ENCODE measurements at regions not wholly inside any gene's neighbourhood (a gene's known extent, or its start where the extent isn't known, plus 50 kb on each side); places are given as distances from the start of the nearest gene placed in this dataset.

DNA sequence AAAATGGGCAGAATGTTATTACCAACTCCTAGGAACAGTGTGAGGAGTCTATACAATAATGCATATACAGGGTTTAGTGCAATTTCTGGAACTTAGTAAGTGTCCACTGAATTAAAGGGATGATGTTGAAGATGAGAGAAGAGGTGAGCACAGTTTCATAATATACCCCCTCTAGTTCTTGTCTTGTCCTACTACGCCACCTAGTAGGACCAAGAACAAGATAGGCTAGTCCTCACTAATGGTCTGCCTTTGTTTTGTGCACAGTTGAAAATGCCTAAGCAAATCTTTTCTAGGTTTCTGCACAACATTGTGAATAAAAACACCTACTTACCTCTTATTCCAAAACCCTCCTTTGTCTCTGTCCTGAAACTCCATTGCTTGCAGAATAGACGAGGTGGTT is 670.2 kb downstream of the CDH8 start (continued):
- TF ChIP-seq, protein P1, sequence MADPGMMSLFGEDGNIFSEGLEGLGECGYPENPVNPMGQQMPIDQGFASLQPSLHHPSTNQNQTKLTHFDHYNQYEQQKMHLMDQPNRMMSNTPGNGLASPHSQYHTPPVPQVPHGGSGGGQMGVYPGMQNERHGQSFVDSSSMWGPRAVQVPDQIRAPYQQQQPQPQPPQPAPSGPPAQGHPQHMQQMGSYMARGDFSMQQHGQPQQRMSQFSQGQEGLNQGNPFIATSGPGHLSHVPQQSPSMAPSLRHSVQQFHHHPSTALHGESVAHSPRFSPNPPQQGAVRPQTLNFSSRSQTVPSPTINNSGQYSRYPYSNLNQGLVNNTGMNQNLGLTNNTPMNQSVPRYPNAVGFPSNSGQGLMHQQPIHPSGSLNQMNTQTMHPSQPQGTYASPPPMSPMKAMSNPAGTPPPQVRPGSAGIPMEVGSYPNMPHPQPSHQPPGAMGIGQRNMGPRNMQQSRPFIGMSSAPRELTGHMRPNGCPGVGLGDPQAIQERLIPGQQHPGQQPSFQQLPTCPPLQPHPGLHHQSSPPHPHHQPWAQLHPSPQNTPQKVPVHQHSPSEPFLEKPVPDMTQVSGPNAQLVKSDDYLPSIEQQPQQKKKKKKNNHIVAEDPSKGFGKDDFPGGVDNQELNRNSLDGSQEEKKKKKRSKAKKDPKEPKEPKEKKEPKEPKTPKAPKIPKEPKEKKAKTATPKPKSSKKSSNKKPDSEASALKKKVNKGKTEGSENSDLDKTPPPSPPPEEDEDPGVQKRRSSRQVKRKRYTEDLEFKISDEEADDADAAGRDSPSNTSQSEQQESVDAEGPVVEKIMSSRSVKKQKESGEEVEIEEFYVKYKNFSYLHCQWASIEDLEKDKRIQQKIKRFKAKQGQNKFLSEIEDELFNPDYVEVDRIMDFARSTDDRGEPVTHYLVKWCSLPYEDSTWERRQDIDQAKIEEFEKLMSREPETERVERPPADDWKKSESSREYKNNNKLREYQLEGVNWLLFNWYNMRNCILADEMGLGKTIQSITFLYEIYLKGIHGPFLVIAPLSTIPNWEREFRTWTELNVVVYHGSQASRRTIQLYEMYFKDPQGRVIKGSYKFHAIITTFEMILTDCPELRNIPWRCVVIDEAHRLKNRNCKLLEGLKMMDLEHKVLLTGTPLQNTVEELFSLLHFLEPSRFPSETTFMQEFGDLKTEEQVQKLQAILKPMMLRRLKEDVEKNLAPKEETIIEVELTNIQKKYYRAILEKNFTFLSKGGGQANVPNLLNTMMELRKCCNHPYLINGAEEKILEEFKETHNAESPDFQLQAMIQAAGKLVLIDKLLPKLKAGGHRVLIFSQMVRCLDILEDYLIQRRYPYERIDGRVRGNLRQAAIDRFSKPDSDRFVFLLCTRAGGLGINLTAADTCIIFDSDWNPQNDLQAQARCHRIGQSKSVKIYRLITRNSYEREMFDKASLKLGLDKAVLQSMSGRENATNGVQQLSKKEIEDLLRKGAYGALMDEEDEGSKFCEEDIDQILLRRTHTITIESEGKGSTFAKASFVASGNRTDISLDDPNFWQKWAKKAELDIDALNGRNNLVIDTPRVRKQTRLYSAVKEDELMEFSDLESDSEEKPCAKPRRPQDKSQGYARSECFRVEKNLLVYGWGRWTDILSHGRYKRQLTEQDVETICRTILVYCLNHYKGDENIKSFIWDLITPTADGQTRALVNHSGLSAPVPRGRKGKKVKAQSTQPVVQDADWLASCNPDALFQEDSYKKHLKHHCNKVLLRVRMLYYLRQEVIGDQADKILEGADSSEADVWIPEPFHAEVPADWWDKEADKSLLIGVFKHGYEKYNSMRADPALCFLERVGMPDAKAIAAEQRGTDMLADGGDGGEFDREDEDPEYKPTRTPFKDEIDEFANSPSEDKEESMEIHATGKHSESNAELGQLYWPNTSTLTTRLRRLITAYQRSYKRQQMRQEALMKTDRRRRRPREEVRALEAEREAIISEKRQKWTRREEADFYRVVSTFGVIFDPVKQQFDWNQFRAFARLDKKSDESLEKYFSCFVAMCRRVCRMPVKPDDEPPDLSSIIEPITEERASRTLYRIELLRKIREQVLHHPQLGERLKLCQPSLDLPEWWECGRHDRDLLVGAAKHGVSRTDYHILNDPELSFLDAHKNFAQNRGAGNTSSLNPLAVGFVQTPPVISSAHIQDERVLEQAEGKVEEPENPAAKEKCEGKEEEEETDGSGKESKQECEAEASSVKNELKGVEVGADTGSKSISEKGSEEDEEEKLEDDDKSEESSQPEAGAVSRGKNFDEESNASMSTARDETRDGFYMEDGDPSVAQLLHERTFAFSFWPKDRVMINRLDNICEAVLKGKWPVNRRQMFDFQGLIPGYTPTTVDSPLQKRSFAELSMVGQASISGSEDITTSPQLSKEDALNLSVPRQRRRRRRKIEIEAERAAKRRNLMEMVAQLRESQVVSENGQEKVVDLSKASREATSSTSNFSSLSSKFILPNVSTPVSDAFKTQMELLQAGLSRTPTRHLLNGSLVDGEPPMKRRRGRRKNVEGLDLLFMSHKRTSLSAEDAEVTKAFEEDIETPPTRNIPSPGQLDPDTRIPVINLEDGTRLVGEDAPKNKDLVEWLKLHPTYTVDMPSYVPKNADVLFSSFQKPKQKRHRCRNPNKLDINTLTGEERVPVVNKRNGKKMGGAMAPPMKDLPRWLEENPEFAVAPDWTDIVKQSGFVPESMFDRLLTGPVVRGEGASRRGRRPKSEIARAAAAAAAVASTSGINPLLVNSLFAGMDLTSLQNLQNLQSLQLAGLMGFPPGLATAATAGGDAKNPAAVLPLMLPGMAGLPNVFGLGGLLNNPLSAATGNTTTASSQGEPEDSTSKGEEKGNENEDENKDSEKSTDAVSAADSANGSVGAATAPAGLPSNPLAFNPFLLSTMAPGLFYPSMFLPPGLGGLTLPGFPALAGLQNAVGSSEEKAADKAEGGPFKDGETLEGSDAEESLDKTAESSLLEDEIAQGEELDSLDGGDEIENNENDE (IDR thresholded peaks at IDR 0.05; ENCODE audit: low read depth, low read length): no peak
- no peak for TF ChIP-seq TBP (optimal IDR thresholded peaks at IDR 0.05; ENCODE audit: low read depth, low read length)
- no peak for TF ChIP-seq PHB2 (IDR thresholded peaks at IDR 0.05; ENCODE audit: low read depth)
- TF ChIP-seq, protein P2, sequence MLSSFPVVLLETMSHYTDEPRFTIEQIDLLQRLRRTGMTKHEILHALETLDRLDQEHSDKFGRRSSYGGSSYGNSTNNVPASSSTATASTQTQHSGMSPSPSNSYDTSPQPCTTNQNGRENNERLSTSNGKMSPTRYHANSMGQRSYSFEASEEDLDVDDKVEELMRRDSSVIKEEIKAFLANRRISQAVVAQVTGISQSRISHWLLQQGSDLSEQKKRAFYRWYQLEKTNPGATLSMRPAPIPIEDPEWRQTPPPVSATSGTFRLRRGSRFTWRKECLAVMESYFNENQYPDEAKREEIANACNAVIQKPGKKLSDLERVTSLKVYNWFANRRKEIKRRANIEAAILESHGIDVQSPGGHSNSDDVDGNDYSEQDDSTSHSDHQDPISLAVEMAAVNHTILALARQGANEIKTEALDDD (IDR thresholded peaks at IDR 0.05): no peak
- no peak for TF ChIP-seq XRCC3 (IDR thresholded peaks at IDR 0.05)
- TF ChIP-seq ZNF347 (CRISPR knock-in tag; IDR thresholded peaks at IDR 0.05; ENCODE audit: low read depth): no peak
- TF ChIP-seq ZNF764 (CRISPR knock-in tag; IDR thresholded peaks at IDR 0.05; ENCODE audit: low read depth): no peak
- no peak for TF ChIP-seq ZNF785 (CRISPR knock-in tag; IDR thresholded peaks at IDR 0.05)
- TF ChIP-seq, protein P3, sequence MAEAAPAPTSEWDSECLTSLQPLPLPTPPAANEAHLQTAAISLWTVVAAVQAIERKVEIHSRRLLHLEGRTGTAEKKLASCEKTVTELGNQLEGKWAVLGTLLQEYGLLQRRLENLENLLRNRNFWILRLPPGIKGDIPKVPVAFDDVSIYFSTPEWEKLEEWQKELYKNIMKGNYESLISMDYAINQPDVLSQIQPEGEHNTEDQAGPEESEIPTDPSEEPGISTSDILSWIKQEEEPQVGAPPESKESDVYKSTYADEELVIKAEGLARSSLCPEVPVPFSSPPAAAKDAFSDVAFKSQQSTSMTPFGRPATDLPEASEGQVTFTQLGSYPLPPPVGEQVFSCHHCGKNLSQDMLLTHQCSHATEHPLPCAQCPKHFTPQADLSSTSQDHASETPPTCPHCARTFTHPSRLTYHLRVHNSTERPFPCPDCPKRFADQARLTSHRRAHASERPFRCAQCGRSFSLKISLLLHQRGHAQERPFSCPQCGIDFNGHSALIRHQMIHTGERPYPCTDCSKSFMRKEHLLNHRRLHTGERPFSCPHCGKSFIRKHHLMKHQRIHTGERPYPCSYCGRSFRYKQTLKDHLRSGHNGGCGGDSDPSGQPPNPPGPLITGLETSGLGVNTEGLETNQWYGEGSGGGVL (CRISPR knock-in tag; IDR thresholded peaks at IDR 0.05): no peak
- no peak for TF ChIP-seq MEIS2 (IDR thresholded peaks at IDR 0.05; ENCODE audit: partially characterized antibody)
- TF ChIP-seq, protein P4, sequence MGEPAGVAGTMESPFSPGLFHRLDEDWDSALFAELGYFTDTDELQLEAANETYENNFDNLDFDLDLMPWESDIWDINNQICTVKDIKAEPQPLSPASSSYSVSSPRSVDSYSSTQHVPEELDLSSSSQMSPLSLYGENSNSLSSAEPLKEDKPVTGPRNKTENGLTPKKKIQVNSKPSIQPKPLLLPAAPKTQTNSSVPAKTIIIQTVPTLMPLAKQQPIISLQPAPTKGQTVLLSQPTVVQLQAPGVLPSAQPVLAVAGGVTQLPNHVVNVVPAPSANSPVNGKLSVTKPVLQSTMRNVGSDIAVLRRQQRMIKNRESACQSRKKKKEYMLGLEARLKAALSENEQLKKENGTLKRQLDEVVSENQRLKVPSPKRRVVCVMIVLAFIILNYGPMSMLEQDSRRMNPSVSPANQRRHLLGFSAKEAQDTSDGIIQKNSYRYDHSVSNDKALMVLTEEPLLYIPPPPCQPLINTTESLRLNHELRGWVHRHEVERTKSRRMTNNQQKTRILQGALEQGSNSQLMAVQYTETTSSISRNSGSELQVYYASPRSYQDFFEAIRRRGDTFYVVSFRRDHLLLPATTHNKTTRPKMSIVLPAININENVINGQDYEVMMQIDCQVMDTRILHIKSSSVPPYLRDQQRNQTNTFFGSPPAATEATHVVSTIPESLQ (CRISPR knock-in tag; IDR thresholded peaks at IDR 0.05): no peak
- no peak for TF ChIP-seq RBM17 (IDR thresholded peaks at IDR 0.05; ENCODE audit: borderline replicate concordance, low read depth, low read length)
- TF ChIP-seq ZNF717 (CRISPR knock-in tag; IDR thresholded peaks at IDR 0.05): no peak
- TF ChIP-seq ZNF586 (CRISPR knock-in tag; conservative IDR thresholded peaks at IDR 0.05): no peak
